ENCODE measurements at regions not wholly inside any gene's neighbourhood (a gene's known extent, or its start where the extent isn't known, plus 50 kb on each side); places are given as distances from the start of the nearest gene placed in this dataset.

DNA sequence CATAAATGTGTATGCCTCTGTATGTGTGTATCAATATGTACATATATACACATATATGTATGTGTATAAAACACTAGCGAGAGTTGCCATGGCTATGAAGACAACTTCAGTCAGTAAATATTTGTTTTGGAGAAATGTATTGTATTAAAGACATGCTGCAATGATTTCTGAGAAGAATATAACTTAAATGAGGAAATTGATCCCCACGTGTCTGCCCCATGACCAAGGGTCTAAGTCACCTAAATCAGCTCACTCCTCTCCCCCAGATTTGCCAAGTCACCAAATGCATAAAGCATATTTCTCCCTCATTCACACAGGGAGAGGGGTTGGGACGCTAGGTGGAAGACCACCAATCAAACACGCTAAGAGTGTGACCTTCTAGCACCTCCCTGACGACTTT is 58.3 kb upstream of the LYST start:
- DNase-seq, result no peak

DNA sequence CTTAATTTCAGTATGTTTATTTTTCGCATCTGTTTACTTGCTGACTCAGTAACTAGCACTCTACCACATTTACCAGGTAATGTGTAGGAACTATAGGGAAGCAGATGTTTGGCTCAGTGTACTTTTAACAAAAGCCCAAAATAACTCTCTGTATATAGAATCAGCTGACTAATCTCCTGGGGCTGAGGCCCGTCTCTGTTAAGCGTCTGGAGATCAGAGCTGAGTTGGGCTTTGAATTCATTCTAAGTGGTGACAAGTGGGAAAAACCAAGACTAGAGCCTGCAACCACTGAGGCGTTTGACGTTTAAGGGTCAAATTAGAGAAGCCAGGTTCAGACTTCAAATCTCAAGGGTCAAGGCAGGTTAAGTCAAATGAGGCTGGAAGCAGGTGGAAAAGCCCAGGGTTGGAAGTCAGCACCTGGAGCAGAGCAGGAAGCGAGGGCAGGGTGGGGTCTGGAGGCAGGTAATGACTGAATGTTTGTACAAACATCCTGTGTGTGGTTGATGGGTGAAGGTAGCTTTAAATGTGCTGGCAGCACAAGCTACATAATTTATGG is 56.8 kb upstream of the LYST start:
- peak; percentile 63 for DNase-seq

- DNase-seq, result peak; percentile 53
These were observed 54.1 kb upstream of the LYST start for GRCh38 chr1:235920596-235921375.

- DNase-seq, result peak; percentile 70
These were observed 53.2 kb upstream of the LYST start for GRCh38 chr1:235919833-235920441.

- peak; percentile 71 for DNase-seq
These were observed 52.6 kb upstream of the LYST start for GRCh38 chr1:235919127-235919832.

DNA sequence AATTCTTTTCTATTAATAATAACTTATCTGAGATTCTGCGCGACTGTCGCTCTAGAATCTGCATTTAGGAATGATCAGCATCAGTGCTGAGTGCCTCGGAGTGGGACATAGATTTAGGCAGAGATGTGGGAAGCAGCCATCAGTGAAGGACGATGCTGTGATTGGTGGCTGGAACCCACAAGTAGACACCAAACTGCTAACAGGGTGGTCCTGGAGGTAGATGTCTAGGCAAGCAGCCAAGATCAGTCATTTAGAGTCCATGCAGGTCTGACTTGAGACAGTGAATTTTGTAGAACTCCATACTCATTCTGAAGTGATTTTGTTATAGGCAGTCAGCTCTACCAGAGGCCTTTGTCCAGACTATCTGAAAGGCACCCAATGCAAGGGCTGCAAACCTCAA is 51.8 kb upstream of the LYST start:
- DNase-seq, result no peak

DNA sequence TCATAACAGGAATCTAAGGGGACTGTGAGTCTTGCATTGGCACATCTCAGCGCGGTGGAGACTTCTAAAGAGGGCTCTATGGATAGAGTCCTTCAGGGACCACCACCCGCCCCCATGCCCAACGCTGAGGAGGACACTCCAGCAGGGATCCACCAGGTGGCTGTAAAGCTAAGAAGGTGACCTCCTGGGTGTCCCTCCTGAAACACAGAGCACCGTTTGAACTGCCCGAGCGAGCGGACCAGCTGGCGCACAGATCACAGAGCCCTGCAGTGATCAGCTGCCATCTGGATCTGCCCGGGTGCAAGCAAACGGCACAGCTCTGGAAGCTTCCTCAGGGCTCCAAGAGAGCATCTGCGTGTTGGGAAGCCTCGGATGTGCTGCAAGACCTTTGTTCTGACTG is 51.3 kb upstream of the LYST start:
- DNase-seq, result no peak

GRCh38 chr1:235917267-235917811 is 50.6 kb upstream of the LYST start:
- peak; percentile 99 for DNase-seq
